Keratinocyte (primary cell): ENCODE measurements at regions not wholly inside any gene's neighbourhood (a gene's known extent, or its start where the extent isn't known, plus 50 kb on each side); places are given as distances from the start of the nearest gene placed in this dataset.

Experiments used
- DNase-seq: peaks from one replicate; pipeline ENCODE4 v3.0.0-alpha.2; 2011; ENCODE audit warnings: low read depth, missing footprints, low spot score
- FAIRE-seq: peaks from 2 replicates; lab custom pipeline; 2011; peaks lifted over from hg19 to GRCh38; lab: Jason Lieb, UNC
- H2AFZ ChIP-seq: 2 replicates; pipeline ENCODE4 v1.6.0; 2012; ENCODE audit warnings: low read length, control low read depth, inconsistent platforms; ENCODE audit not compliant: control insufficient read depth
- H3K27ac ChIP-seq: 2 replicates; pipeline ENCODE4 v1.5.1; 2011; ENCODE audit warnings: low read length; ENCODE audit not compliant: control insufficient read depth, insufficient read depth
- H3K27me3 ChIP-seq: 3 replicates; pipeline ENCODE4 v1.6.0; 2011; ENCODE audit warnings: low read length; ENCODE audit not compliant: control insufficient read depth, insufficient read depth; ENCODE audit errors: extremely low read depth
- H3K36me3 ChIP-seq, 2 experiments: 2 replicates in 1 of 2; 3 replicates in 1 of 2; pipeline ENCODE4 v1.5.1; 2011; ENCODE audit warnings: low read length in 2 of 2, mild to moderate bottlenecking in 1 of 2; ENCODE audit not compliant: control insufficient read depth in 2 of 2, insufficient read depth in 2 of 2; ENCODE audit errors: extremely low read depth in 1 of 2
- H3K4me1 ChIP-seq: 3 replicates; pipeline ENCODE4 v1.5.1; 2011; ENCODE audit warnings: low read length; ENCODE audit not compliant: control insufficient read depth, insufficient read depth; ENCODE audit errors: extremely low read depth
- H3K4me2 ChIP-seq: 3 replicates; pipeline ENCODE4 v1.6.0; 2011; ENCODE audit warnings: low read depth, low read length; ENCODE audit not compliant: control insufficient read depth, insufficient read depth; ENCODE audit errors: extremely low read depth
- H3K4me3 ChIP-seq, 3 experiments: fragments of 200-600 bp in 1 of 3; sonication (generic) in 1 of 3; 2 replicates in 2 of 3; 3 replicates in 1 of 3; pipeline ENCODE4 v1.5.1; 2011 to 2016; ENCODE audit warnings: low read length in 3 of 3, mild to moderate bottlenecking in 3 of 3, control low read depth in 2 of 3, inconsistent platforms in 1 of 3, low read depth in 1 of 3, mixed read lengths in 1 of 3, mixed run types in 1 of 3, moderate library complexity in 1 of 3; ENCODE audit not compliant: control insufficient read depth in 2 of 3, insufficient read depth in 2 of 3; ENCODE audit errors: extremely low read depth in 1 of 3
- H3K79me2 ChIP-seq: 2 replicates; pipeline ENCODE4 v1.6.0; 2012; ENCODE audit warnings: low read length; ENCODE audit not compliant: control insufficient read depth, insufficient read depth
- H3K9ac ChIP-seq: 3 replicates; pipeline ENCODE4 v1.6.0; 2011; ENCODE audit warnings: low read length; ENCODE audit not compliant: control insufficient read depth, insufficient read depth; ENCODE audit errors: extremely low read depth
- H3K9me1 ChIP-seq: 3 replicates; pipeline ENCODE4 v1.6.0; 2011; ENCODE audit warnings: low read length; ENCODE audit not compliant: control insufficient read depth, insufficient read depth; ENCODE audit errors: extremely low read depth
- H3K9me3 ChIP-seq: 2 replicates; pipeline ENCODE4 v1.5.1; 2012; ENCODE audit warnings: low read depth, low read length; ENCODE audit not compliant: control insufficient read depth
- H4K20me1 ChIP-seq: 3 replicates; pipeline ENCODE4 v1.6.0; 2011; ENCODE audit warnings: low read length; ENCODE audit not compliant: control insufficient read depth, insufficient read depth; ENCODE audit errors: extremely low read depth
- CTCF ChIP-seq, 3 experiments: IDR thresholded peaks in 1 of 3; conservative IDR thresholded peaks in 1 of 3; optimal IDR thresholded peaks in 1 of 3; 2 replicates in 2 of 3; 3 replicates in 1 of 3; pipeline versions ENCODE3 to v1.5.1; 2011; ENCODE audit warnings: low read length in 3 of 3, mild to moderate bottlenecking in 3 of 3, moderate library complexity in 2 of 3, control low read depth in 1 of 3, inconsistent platforms in 1 of 3; ENCODE audit not compliant: insufficient read depth in 2 of 3; ENCODE audit errors: extremely low read depth in 1 of 3
- EZH2 ChIP-seq: IDR thresholded peaks from one replicate; pipeline ENCODE4 v1.6.1; 2012; ENCODE audit warnings: inconsistent platforms, mild to moderate bottlenecking, low read length, moderate library complexity
- dilution Hi-C: fragments of 300-500 bp; cut with MboI; formaldehyde crosslinking; loops from one replicate; pipeline ENCODE4 v1.7.0; 2020; ENCODE audit warnings: low sequenced_read_pairs; ENCODE audit not compliant: extremely low pct_ligation_motif_present

DNA sequence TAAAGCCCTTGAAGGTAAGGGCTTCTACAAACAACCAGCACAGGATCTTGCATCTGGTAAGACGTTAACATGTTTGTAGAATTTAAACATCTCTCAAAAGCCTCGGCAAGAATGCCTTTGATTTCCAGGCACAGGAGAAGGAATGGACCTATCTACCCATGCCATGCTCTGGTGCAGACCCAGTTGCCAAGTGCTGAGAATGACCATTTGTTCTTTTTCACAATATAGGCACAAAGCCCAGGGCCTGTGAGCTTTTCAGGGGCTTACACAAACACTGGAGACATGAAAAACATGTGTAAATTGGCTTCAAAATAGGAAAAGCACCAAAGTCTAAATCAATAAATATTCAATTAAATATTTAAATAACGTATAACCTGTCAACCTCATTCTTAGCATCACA, 266.9 kb upstream of the TTC14 start:
- Histone ChIP-seq H3K27ac (no peak overlapping the region), H3K9ac (no peak overlapping the region), H3K27me3 (no peaks in the 10 kb centered on the region), H3K9me3 (no peaks in the 10 kb centered on the region), H3K79me2 (no peaks in the 10 kb centered on the region), H3K4me3 (no peak overlapping the region), H4K20me1 (no peaks in the 10 kb centered on the region), H3K9me1 (no peaks in the 10 kb centered on the region), H3K36me3 (no peaks in the 10 kb centered on the region), H2AFZ (no peak overlapping the region), H3K4me1 (no peaks in the 10 kb centered on the region), H3K4me2 (no peak overlapping the region)
- dilution Hi-C loops: no loop called here
- no peak for TF ChIP-seq CTCF (optimal IDR thresholded peaks at IDR 0.05 in 1 of 3, IDR thresholded peaks at IDR 0.05 in 1 of 3, conservative IDR thresholded peaks at IDR 0.05 in 1 of 3; ENCODE audit: extremely low read depth in 1 of 3, insufficient read depth in 2 of 3, low read length in 3 of 3)
- TF ChIP-seq EZH2: no peak
- DNase-seq (no peak), FAIRE-seq (no peak)

DNA sequence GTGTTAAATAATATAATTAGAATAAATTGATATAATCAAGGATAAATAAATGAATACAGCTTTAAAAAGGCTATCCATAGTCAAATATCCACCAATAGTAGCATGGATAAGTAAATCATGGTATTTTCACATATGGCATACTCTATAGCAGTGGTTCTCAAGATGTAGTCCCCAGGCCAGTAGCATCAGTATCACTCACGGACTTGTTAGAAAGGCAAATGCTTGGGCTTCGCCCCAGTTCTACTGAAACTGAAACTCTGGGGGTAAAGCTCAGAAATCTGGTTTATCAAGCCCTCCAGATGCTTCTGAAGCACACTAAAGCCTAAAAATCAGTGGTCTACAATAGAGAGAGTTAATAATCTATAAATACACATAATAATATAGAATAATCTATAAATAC, 261.6 kb upstream of the TTC14 start:
- Histone ChIP-seq H3K4me1 (no peaks in the 10 kb centered on the region), H2AFZ (no peak overlapping the region), H3K4me2 (no peak overlapping the region), H3K9ac (no peak overlapping the region), H4K20me1 (no peaks in the 10 kb centered on the region), H3K79me2 (no peaks in the 10 kb centered on the region), H3K27me3 (no peaks in the 10 kb centered on the region), H3K9me3 (no peaks in the 10 kb centered on the region), H3K9me1 (no peaks in the 10 kb centered on the region), H3K36me3 (no peaks in the 10 kb centered on the region), H3K4me3 (no peak overlapping the region), H3K27ac (no peak overlapping the region)
- DNase-seq (no peak), FAIRE-seq (no peak)
- dilution Hi-C loops: no loop called here
- no peak for TF ChIP-seq EZH2
- TF ChIP-seq CTCF (optimal IDR thresholded peaks at IDR 0.05 in 1 of 3, IDR thresholded peaks at IDR 0.05 in 1 of 3, conservative IDR thresholded peaks at IDR 0.05 in 1 of 3; ENCODE audit: extremely low read depth in 1 of 3, insufficient read depth in 2 of 3, low read length in 3 of 3): no peak
